ENCODE measurements at regions not wholly inside any gene's neighbourhood (a gene's known extent, or its start where the extent isn't known, plus 50 kb on each side); places are given as distances from the start of the nearest gene placed in this dataset.
A peak's percentile ranks its signal among the peaks of the same experiment; 100 is the strongest.

- Histone ChIP-seq H3K4me1 (peaks cover 0 to 55% of the 10 kb centered on the region in 2 donors), H3K36me3 (no peaks in the 10 kb centered on the region), H3K9me3 (no peaks in the 10 kb centered on the region), H3K27ac (no peak overlapping the region), H3K27me3 (no peaks in the 10 kb centered on the region), H3K4me3 (no peak overlapping the region)
- DNase-seq (ENCODE audit: low spot score) = peak; percentile 57
- TF ChIP-seq CTCF (IDR thresholded peaks at IDR 0.05) = no peak
Observed at GRCh38 chr2:240254337-240255164, 114.1 kb upstream of the OTOS start.

- Histone ChIP-seq H3K36me3 (no peaks in the 10 kb centered on the region), H3K4me1 (peaks cover 0 to 55% of the 10 kb centered on the region in 2 donors), H3K4me3 (no peak overlapping the region), H3K27me3 (no peaks in the 10 kb centered on the region), H3K9me3 (no peaks in the 10 kb centered on the region), H3K27ac (no peak overlapping the region)
- no peak for TF ChIP-seq CTCF (IDR thresholded peaks at IDR 0.05)
- no peak for DNase-seq (ENCODE audit: low spot score)
Observed at GRCh38 chr2:240255165-240255491, 114.7 kb upstream of the OTOS start.

- no peaks in the 10 kb centered on the region for H3K36me3 ChIP-seq
- H3K27me3 ChIP-seq = no peaks in the 10 kb centered on the region
- DNase-seq (ENCODE audit: low spot score) = peak; percentile 57
- H3K27ac ChIP-seq = peak overlapping the region in 1 of 2 donors; percentile 10
- no peak overlapping the region for H3K4me3 ChIP-seq
- no peaks in the 10 kb centered on the region for H3K9me3 ChIP-seq
- TF ChIP-seq CTCF (IDR thresholded peaks at IDR 0.05) = no peak
- peaks cover 0 to 47% of the 10 kb centered on the region in 2 donors for H3K4me1 ChIP-seq
Observed at GRCh38 chr2:240255811-240256703, 115.6 kb upstream of the OTOS start.

- Histone ChIP-seq H3K36me3 (no peaks in the 10 kb centered on the region), H3K27ac (peak overlapping the region in 1 of 2 donors; percentile 85), H3K9me3 (peaks cover 0 to 2% of the 10 kb centered on the region in 2 donors), H3K4me1 (peaks cover 0 to 38% of the 10 kb centered on the region in 2 donors), H3K27me3 (no peaks in the 10 kb centered on the region), H3K4me3 (no peak overlapping the region)
- no peak for DNase-seq (ENCODE audit: low spot score)
- TF ChIP-seq CTCF (IDR thresholded peaks at IDR 0.05) = no peak
Observed at GRCh38 chr2:240256704-240257637, 116.5 kb upstream of the OTOS start.

- no peak for TF ChIP-seq CTCF (IDR thresholded peaks at IDR 0.05)
- Histone ChIP-seq H3K36me3 (no peaks in the 10 kb centered on the region), H3K27ac (peak overlapping the region; percentile 85 to 97), H3K4me1 (peaks cover 0 to 30% of the 10 kb centered on the region in 2 donors), H3K9me3 (peaks cover 4 to 13% of the 10 kb centered on the region in 2 donors), H3K27me3 (no peaks in the 10 kb centered on the region), H3K4me3 (no peak overlapping the region)
- no peak for DNase-seq (ENCODE audit: low spot score)
Observed at GRCh38 chr2:240257940-240258580, 117.6 kb upstream of the OTOS start.

Measured in right atrium auricular region (tissue), 2 donors.